Stimulated activated CD8-positive, alpha-beta memory T cell treated with anti-CD3 and anti-CD28 coated beads, Interleukin-7, amount 100 ng/mL, for 24 hours (primary cell): ENCODE measurements at regions not wholly inside any gene's neighbourhood (a gene's known extent, or its start where the extent isn't known, plus 50 kb on each side); places are given as distances from the start of the nearest gene placed in this dataset.

Experiments used
- DNase-seq: peaks from one replicate; pipeline ENCODE4 v3.0.0-alpha.2; 2020; ENCODE audit warnings: low read depth

DNA sequence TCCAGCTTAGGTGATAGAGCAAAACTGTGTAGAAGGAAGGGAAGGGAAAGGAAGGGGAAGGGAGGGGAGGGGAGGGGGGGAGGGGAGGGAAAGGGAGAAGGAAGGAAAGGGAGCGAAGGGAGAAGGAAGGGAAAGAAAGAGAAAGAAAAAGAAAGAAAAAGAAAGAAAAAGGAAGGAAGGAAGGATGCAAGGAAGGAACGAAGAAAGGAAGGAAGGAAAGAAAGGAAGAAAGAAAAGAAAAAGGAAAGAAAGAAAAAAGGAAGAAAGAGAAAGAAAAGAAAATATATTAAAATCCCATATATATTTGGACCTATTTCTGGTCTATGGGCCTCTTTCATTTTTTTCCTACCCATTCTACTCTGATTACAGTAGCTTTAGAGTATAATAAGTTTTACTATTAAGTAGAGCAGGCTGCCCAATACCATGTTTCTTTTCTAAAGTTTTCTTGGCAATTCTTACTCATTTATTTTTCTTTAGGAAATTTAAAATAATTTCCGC, 229.1 kb downstream of the AUH start:
- DNase-seq, result no peak

GRCh38 chr9:91134608-91135007, 227.1 kb downstream of the AUH start:
- DNase-seq, result no peak

- no peak for DNase-seq
These were observed 224.3 kb downstream of the AUH start for GRCh38 chr9:91137391-91137790.

DNA sequence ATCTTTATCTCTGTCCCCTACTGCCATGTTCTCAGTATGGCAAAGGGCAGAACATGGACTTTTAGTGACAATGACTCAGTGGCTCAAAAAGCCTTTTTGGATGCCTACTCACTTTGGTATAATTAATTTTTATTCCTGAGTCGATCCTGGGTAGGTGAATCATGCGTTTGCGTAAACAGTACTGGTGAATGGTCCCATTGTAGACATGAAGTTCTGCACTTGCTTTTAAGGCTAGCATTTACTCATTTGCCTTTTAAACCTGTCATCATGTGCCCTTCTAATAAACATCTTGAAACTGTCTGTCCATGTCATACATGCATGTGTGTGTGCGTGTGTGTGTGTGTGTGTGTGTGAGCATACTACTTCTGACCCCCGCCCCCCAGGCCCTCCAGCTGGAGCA, 223.0 kb downstream of the AUH start:
- DNase-seq, result no peak

- no peak for DNase-seq
These were observed 220.2 kb downstream of the AUH start for GRCh38 chr9:91141407-91141965.

DNA sequence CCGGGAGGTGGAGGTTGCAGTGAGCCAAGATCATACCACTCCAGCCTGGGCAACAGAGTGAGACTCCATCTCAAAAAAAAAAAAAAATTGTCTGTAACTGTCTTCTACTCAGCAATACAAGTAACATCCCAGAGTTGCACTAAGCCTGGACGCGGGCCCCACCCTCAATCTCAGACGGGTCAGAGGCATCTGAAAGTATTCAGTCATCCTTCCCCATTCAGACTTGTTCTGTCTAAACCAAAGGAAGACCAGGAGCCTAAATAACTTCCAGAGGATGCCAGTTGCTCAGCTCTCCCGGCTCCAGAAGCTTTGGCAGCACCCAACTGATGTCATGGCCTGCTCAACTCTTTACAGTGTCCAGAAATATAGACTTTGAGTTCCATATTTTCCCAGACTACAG, 218.6 kb downstream of the AUH start:
- DNase-seq, result no peak

GRCh38 chr9:91143642-91144041, 218.1 kb downstream of the AUH start:
- no peak for DNase-seq

DNA sequence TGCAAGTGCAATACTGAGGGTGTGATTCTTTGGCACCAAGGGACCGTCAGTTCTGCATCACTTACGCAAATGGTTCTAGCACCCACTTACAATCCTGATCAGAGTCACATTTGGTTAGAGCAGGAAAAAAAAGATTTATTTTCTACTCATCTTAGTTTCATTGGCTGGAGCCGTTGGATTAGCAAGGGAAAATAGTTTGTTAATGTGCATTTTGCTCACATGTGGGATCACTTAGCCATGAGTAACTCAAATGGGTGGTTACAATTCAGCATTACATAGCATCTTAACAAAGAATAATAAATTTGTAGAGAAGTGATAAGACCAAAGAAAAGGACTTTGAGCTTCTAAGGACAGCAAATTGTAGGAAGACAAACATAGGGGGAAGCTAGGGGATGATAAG, 216.9 kb downstream of the AUH start:
- no peak for DNase-seq

- no peak for DNase-seq
These were observed 216.2 kb downstream of the AUH start for GRCh38 chr9:91145496-91145895.

DNA sequence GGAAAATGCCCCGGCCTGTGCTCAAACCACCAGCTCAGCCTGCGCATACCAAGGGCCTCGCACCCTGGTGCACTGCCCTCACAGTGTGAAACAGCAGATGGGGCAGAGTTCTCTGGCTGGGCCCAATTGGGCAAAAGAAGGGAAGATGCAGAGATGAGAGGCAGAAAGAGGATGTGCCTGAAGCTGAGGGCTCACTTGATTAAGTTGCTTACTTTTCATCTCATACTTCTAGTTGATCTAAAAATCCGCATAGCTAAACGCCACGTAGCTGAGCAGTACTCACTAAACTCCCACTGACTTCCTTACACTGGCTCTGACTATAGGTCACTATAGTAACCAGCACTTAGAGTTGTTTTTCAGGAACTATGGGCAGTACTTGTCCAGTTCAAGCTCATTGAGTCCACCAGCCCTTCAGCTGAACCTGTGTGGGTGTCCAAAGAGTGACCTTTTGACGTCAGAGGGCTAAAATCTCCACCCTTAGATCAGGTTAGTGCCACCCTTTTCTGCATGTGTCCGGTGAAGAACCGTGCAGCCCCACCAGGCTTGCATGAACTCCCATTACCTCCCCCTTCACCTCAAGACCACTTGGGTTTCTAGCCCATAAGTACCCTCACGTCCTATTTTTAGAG, 215.2 kb downstream of the AUH start:
- DNase-seq, result no peak

DNA sequence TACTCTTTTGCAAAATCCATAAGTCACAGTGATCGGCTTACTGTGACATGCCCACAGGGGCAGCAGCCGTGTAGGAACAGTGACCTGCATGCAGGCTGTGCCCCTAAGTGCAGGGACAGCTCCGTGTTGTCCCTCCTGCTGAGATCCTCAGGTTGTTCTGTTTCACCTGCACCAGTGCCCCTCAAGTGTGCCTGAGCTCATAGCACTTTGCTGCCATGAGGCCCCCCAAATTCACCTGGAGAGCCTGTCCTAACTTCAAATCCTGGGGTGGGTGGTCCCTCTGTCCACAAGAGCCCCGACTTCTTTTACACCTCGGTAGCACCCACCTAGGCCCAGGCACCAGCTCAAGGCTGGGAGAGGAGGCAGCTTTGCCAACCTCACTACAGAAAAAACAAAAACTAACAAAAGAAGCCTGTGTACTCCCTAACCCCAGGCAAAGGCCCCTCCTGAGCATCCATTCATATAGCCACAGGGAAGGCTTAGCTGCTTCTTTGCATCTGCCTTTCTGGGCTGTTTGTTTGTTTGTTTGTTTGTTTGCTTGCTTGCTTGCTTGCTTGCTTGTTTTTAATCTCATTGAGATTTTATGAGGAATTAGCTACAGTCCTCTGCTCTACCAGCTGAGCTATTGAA, 214.5 kb downstream of the AUH start:
- DNase-seq, result no peak

DNA sequence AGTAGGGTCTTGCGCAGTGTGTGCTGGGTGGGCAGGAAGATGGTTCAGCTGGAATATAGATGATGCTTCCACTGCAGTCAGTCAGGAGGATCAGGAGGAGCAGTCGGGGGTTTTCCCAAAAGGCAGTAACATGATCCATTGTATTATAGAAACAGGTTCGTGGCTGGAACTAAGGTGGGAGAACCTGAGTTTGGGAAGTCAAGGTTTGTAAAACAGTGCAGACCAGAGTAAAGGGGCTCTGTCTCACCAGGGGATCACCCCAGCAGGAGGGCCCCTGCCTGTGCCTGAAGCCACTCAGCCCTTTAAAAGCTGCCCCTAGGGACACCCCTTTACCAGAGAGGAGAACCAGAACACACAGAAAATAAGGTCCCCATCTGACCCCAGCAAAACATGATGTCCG, 213.4 kb downstream of the AUH start:
- DNase-seq, result no peak

DNA sequence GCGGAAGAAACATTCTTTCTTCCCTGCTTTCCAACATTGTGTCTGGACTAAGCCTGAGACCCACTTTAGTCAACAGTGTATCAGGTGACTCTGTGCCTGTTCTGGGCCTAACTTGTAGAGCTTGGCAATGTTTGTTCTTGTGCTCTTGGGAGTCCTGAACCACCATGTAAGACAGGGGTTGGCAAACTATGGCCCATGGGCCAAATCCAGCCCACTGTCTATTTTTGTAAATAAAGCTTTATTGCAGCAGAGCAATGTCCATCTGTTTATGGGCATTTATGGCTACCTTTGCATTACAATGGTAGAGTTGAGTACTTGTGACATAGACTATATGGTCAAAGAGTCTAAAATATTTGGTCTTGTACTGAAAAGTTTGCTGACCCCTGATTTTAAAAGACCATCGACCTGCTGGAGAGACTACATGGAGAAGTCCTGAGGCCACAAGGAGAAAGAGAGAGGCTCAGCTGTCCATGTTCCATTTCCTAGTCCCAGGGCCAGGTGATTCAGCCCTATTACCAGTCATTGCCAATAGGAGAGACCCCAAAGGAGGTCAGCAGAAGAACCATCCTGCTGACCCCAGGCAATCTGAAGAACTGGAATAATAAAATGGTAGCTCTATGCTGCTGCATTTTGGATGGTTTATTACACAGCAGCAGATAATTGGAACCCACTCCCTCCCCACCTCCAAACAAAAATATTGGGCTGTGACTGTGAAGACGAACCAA, 211.3 kb downstream of the AUH start:
- no peak for DNase-seq

DNA sequence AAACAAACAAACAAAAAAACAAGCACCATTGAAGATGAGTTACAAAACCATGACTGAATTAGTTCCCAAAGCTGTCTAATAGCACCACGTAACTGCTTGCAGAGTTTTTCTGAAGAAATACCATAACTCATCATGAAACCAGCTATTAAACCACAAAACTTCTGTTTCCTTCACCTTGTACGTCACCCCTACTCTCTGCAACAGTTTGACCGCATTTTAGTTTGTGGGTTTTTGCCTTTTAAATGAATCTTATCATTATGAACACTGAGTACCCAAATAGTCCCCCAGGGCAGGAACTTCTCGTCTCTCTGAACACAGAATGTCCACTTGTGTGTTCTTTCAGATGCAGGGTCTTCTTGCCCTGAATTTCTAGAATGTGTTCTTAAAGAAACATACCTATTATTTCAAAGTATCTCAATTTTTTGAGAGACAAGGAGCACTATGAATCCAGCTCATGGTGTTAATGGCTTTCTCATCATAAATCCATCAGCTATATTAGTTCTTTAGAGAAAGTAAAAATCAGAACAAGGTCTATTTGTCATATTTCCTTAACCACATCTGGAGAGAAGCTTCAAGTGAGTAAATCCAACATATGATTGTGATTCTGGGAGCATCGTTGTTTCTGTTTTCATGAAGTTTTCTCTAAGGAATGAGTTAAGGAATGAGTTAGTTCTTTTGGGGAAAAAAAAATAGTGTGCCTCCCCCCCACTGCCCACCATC, 210.6 kb downstream of the AUH start:
- no peak for DNase-seq

DNA sequence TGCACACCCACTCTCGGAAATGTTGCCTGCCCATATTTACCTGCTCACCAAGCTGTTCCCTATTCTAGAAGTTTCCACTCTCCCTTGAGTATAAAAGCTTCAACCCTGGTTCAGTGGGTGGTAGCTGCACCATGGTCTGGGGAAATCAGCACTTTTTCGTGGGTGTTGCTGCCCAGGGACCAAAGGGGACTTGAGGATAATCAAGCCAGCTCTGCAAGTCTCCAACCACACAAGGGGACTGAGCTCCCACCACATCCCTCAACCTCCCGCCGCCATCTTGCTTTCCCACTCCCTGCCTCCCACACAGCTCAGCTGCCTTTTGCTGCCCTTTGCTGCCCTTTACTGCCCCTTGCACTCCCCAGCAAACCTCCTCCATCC, 210.0 kb downstream of the AUH start:
- DNase-seq, result no peak

DNA sequence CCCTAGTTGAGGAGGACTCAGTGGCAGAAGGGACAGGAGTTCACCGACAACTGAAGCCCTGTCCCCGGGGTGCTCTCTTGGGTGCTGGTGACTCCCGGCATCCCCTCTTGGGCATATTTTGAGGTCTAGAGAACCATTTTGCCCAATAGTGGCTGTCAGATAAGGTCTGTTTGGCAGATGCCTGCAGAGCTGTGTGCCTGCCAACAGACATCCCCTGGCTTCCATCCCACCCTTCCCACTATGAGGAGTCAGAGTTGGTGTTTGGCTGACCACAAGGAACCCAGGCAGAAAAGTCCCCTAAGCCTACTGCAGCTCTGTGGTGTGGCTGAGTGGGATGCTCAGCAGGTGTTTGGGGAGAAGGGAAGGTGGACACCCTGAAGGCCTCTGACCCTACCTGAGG, 207.0 kb downstream of the AUH start:
- DNase-seq, result no peak

DNA sequence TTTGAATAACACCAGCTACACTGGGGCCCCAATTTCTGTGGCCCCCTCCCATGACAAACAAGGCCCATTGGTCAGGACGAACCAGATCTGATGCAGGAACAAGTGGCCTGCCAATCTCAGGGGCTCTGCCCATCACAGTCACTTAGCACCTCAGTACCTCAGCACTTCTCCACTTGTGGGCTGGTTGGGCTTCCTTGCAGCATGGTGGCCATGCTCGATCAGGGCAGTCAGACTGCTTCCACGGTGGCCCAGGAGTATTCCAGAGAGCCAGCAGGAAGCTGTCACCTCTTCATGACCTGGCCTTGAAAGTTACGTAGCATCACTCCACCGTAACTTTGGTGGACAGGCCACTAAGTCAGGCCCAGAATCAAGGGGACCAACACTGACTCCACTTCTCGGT, 206.5 kb downstream of the AUH start:
- DNase-seq, result no peak

DNA sequence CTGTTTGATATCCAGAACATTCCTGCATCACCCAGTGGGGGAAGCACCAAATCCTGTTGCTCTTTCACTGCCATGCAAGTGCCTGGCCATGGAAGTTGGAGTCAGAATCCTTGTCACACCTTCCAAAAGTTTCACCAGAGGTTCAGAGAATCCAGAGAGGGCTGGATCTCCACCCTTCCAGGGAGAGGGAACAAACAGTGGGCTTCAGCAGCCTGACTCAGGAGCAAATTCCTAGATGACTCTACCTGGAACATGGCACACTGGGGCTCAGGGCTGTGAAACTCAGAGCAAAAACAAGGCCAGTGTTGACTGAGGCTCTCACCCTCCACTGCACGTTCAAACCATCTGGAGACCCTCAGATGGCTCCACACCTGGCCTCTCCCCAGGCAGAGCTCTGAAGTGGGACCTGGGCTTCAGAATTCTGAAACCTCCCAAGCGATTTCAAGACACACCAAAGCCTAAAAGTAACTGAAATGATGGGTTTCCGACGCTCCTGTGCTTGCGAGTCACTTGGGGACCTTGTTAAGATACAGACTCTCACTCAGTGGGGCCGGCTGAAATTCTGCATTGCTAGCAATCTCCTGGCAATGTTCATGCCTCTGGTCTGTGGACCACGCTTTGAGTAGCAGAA, 205.9 kb downstream of the AUH start:
- DNase-seq, result no peak

GRCh38 chr9:91156451-91157234, 205.1 kb downstream of the AUH start:
- no peak for DNase-seq

DNA sequence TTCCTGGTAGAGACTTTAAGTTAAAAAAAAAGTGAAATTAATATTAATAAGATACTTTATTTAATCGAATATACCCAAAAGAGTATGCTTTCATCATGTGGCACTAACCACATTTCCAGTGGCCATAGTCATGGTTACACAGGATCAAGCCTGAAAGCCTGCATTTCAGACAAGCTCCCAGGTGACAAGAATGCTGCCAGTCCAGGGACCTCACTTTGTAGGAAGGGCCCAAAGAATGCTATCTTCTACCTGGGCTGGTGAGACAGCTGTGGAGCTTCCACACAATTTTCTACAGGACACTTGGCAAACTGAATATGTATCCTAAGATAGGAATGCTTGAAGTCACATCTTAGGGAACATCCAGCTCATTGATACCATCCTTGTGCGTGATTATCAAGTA, 203.8 kb downstream of the AUH start:
- DNase-seq, result no peak

DNA sequence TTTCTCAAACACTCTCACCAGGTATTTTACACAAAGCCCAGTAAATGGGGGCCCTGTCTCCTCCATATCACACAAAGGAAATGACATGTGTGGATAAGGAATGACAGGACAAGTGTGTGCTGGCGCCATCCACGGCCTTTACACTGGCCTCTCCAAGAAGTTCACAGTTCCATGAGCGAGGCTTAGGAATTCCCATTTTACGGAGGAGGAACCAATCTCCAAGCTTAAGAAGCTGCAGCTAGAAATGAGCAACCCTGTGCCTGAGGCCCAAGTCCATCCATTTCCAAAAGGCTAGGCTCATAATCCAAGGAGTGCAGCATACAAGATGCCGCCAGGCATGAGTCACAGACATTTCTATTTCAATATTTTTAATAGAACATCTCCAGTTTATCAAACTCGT, 203.4 kb downstream of the AUH start:
- DNase-seq, result no peak
